Islet of Langerhans (tissue), 1 donor: ENCODE measurements at regions not wholly inside any gene's neighbourhood (a gene's known extent, or its start where the extent isn't known, plus 50 kb on each side); places are given as distances from the start of the nearest gene placed in this dataset.
"Not testable (repeated sequence)": the region's sequence is repeated elsewhere in the genome, so short reads cannot be mapped to it uniquely, and the experiment has no call there.

ENCODE experiments used
- FAIRE-seq: peaks from one replicate; lab custom pipeline; 2011; peaks lifted over from hg19 to GRCh38; lab: Jason Lieb, UNC

DNA sequence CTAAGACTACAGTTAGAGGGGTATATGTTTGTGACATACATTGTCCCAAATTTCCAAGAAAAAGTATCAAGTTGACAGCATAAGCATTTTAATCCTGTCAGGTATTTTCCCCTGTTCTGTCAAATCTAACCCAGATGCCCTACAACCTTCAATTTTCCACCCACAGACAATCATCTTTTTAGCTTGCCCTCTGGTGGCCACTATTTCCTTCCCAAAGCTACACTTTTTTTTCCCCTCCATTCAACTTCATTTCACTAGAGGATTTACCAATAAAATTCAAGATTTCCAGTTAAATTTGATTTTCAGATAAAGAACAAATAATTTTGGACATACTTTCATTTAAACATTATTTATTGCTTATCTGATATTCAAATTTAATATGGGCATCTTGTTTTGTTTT is 286.6 kb downstream of the TENT5A start:
- peak; percentile 95 for FAIRE-seq

DNA sequence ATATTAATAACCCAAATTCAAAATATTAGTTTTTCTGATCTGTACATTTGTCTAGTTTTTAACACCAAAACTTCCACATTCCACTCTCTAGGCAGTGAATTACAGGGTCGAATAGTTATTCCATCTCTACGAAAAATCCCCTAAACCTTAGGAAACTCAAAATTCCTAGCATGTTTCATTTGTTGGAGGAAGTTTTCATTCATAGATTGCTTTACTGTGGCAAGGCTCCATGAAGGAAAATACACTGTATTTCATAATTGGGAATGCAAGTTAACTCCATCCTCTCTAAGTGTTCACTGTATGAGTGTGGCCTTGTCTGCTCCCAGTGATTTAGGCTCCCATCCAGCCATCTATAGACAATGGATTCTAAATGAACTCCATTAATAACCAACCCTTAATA is 296.1 kb downstream of the TENT5A start:
- no peak for FAIRE-seq

DNA sequence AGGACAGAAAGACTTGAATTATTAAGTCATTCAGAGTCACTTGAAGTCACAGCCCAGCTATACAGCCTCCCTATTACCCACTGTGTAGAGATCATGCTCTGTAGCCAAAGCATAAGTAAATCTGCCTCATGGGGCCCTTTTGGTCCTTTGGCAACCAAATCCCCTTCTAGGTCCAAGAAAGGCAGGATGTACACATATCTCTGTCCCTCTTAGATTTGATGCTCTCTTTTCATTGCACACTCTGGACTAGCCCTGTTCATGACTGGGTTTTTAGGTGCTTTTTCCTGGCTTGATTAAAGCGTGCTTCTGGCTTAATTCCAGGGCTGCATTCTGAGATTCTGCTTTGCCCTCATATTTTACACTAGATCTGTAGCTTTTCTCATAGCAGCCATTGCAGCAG is 296.8 kb downstream of the TENT5A start:
- FAIRE-seq: no peak

DNA sequence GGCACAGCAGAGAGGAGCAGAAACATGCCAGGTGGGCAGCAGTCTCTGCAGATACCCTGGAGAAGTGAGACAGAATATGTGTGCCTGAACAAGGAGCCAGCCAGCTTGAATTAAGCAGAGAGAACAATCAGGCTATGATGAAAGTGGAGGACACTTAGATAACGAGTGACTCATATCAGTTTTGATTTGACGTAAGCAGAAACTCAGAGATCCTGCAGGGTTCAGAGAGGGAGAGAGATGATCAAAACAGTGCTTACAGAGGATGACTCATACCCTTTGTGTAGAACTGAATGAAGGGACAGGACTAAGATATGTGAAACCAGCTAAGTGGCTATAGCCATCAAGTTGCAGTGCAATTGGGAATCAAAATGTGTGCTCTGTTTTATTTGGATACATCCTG is 300.7 kb downstream of the TENT5A start:
- peak; percentile 98 for FAIRE-seq

DNA sequence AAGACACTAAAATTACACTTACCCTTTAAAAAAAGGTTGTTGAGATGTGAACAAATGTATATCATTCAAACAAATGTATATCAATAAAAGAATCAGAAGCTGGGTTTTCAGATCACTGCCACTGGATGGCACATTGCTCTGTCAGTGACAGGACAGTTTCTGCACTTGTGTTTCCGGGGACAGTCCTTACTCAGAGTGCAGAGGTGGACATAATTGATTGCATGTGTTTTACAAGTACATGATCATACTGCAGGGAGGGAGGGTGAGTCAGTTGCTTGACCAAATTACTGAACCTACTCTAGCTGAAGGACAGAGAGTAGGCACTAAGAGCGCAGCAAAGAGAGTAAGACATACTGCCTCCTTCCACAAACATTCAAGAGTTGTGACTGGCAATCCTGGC is 302.3 kb downstream of the TENT5A start:
- FAIRE-seq: peak; percentile 77

DNA sequence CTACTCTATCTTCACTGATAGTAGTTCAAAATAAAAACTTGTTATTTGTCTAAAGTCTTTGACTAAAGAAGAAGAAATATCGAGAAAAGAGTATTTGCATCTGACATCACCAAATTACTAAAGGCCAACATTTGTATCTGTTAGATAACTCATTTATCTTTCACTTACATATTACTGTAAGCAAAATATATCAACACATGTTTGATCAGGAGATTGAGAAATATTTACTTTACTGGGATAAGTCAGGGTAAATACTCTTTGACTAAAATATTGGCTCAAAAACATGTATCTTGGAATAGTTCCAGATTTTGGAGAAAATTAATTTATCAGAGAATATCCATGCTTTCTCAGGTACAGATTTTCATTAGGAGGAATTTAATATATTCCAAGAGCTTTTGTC is 306.0 kb downstream of the TENT5A start:
- FAIRE-seq: peak; percentile 56

DNA sequence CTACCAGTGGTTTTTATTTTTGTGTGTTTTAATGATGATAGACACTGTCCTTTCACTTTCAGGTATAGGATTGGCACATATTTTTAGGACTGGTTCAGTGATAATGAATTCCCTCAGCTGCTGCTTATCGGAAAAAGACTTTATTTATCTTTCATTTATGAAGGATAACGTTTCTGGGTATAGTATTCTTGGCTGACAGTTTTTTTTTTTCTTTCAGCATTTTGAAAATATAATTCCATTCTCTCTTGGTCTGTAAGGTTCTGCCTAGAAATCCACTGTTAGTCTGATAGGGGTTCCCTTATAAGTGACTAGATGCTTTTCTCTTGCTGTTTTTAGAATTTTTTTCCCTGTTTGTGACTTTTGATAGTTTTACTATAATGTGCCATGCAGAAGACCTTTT is 313.1 kb downstream of the TENT5A start:
- no peak for FAIRE-seq

DNA sequence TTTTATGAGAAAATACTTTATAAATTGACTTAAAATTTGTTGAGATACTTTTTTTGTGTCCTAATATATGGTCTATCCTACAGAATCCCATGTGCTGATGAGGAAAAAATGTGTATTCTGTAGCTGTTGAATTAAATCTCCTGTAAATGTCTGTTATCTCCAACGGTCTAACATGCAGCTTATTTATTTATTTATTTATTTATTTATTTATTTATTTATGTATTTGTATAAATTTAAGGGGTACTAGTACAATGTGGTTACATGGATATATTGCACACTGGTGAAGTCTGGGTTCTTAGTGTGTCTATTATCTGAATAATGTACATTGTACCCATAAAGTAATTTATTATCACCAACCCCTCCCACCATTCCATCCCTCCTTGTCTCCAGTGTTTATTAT is 315.5 kb downstream of the TENT5A start:
- no peak for FAIRE-seq

DNA sequence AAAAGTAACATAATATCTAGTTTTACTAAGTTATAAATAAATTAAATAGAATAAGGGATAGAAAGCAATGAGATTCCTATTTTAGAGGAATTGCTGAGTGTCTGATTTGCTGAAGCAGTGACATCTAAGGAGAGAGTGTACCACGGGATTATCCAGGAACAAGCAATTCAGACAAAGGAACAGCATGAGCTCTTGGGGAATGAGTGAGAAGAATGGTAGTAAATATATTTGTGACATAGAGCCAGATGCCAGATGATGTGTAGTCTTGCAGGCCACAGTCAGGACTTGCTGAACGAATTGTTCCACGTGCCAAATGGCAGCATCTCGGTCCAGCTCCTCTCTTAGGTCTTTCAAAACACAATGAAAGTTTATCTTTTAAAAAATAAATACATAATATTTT is 339.2 kb downstream of the TENT5A start:
- FAIRE-seq: no peak

DNA sequence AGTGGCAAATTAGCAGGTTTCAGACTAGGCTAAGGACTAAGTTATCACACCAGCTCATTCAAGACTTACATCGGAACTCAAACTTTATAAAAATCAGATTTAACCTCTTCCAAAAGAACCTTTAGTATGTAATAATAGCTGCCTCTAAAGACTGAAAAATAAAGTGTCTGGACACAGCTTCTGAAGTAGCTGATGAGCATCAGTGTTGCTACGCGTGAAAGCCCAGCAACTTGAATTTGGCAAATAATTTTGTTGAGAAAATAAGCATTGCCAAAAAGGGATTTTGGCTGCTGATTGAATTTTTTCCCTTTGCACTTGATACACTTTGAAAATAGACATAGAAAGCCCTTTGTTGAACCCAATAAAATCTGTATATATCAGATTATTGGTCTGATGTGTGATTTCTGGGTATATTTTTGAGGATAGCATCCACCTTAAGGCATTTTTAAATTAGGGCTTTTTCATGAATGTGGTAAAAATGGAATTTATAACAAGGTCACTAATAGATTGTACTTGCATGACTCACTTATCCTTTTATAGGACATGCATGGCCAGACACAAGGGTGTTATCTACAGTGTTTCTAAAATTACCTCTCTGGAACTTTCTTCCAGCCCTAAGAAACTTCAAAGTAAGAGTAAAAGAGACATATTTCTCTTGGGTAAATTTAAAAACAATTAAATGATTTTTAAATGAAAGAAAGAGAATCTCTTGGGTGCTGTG is 350.4 kb downstream of the TENT5A start:
- FAIRE-seq: no peak

DNA sequence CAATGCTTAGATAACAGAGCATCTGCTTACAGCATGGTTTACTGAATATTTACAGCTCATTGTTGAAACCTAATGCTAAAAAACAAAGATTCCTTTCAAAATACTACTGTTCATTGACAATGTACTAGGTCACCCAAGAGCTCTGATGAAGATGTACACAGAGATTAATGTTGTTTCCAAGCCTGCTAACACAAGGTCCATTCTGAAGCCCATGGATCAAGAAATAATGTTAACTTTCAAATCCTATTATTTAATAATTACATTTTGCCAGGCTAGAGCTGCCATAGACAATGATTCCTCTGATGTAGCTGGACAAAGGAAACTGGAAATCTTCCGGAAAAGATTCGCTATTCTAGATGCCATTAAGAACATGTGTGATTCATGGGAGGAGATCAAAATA is 355.6 kb downstream of the TENT5A start:
- no peak for FAIRE-seq

DNA sequence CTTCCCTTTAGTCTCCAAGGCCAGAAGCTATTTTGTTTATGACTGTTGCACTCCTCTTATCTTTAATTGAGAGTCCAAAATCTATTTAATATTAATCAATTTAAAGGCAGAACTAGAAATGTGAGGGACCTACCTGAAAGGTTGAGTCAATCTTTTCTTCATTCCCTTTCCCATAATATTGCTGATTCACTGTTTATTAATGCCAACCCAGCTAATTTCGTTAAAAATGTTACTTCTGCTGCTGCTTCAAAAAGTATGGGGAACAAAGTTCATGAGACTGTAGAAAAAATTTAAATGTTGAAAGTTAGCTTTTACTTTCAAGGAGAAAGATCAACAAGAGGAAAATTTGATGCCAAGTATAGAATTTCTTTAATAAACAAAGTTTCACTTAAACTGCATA is 365.3 kb downstream of the TENT5A start:
- no peak for FAIRE-seq

DNA sequence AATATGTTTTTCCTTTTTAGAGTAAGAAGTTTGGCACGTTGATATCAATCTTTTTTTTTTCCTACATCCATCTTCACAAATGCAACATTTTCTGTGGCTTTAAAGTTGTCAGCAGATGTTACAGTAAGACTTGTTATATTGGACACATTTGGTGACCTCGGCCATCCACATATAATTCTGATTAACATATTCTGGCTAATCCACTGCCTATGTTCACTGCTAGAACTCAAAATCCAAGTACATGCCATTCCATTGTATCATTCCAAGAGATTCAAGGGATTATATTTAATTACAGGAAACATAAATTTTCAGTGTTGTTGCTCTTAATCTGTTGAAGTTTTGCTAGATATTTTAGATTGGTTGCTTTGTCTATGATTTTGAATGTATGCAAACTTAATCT is 367.6 kb downstream of the TENT5A start:
- FAIRE-seq: peak; percentile 53

DNA sequence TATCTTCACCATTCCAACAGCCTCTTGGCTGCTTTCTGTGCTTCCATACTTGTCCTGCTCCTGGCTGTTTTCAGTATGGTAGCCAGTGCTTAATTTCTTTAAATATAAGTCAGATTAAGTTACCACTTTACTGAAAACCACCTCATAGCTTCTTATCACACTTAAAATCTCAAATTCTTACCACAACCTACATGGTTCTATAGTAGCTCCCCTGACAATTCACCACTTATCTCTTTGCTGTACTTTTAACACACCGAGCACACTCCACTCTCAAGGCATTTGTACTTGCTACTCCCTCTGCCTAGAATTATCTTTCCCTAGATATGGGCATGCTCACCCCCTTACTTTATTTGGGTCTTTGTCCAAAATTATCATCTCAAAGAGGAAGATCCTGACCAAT is 369.0 kb downstream of the TENT5A start:
- FAIRE-seq: no peak

DNA sequence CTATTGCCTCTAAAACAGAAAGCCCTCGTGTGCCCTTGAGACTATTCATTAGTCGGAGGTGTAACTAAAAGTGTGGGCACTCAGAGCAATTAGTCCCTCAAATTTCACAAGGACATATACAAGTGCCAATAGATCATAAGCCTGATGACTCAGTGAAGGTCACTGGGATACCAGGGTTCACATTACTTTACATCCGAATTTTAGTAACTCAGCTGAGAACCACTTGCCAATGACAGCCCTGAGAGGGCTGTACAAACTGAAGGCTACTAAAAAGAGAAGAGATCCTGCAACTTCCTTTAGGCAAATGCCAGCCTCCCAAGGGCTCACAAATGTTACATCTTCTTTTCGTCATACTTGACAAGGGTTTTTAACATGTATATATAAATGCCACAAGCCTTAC is 369.6 kb downstream of the TENT5A start:
- no peak for FAIRE-seq

DNA sequence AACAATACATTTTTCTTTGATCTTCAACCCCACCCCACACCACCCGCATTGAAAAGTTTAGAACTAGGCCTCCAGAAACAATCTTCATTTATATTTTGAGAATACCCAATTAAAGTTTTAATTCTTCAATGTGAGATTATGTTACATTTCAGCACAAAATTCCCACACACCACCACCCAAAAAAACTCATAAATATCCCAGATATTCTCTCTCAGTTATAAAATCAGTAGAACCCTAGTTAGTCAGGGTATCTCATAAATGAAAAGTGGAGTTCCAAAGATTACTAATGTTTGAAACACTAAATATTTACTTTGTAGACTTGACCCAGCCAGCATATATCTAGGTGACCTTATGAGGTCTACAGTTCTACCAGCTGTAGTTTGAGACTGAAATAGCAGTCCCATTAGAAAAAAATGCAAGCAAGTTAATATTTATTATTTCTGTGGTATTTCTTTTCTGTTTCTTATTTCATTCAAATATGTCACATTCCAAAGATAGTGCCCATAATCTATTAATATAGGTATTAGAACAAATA is 371.0 kb downstream of the TENT5A start:
- FAIRE-seq: no peak

DNA sequence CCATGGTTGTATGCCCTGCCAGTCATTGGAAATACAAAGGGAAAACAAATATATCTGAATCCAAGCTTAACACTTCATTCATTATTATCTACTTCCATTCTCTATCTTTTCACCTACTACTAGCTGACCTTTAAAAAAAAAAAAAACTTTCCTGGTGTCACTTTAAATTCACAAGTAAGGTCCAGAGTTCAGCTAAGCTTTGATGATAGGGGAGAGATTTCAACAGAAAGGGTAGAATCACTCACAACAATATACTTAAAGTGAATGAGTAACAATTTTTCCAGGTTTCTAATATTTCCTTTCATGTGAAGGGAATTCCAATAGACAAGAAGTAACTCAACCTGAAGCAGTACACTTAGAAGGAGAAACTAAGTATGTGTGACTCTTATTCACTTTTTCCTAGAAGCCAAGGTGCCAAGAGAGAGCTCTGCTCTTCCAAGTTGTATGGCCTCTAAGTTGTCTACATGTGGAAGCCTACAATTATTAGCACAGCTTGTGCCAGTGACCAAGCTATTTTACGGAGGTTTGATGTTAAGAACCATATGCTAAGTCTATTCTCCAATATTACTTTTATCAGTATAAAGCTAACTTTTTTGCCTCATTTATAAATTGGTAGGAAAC is 371.7 kb downstream of the TENT5A start:
- FAIRE-seq: no peak

DNA sequence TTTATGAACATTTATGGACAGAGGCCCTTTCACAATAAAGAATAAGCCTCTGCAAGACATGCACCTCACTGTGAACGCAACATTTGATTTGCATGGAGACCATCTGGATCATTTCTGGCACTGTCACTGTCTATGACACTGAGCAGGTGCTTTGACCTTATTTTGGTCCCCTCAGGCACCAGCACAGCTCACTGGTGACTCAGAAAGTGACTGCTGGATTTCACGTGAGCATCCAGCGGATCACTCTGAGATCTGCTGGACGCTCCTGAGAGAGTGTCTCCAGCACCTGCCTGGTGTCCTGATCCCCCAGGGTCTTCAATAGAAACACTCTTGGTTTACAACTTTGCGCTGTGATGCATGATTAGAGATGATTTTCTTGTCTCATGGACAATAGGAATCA is 375.7 kb downstream of the TENT5A start:
- FAIRE-seq: no peak

DNA sequence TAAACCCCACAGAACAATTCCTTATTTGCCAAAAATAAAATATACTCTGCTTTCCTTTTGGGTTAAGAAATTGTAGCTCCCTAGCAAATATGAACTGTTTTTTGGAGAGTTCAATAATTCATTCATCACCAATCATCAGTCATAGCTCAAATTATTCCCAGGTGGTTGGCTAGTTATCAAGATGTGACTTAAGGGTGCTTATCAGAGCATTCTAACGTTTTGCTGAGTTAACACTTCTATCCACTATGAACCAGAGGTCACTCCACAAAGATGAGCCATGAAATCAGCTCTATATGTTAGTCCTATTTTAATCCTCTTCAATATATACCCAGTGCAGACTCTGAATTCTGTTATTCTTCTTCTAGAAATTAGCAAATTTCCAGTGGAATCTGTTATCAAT is 379.1 kb downstream of the TENT5A start:
- no peak for FAIRE-seq

DNA sequence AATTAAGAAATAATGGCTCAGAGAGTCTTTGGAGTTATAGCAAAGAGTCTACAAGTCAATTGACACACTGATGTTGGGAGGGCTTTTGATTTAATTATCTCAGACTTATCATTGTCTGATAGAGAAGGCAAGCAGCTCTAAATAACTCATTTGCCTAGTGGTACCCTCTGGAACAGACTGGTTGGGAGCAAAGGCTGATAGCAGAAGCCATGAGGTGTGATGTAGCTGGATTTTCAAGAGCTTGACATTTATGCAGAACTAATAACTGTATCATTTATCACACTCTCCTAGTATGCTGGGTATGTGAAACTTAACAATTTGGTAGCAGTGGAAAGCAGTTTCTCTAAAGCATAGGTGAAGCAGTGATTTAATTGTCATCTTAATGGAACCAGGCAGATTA is 380.6 kb downstream of the TENT5A start:
- no peak for FAIRE-seq

DNA sequence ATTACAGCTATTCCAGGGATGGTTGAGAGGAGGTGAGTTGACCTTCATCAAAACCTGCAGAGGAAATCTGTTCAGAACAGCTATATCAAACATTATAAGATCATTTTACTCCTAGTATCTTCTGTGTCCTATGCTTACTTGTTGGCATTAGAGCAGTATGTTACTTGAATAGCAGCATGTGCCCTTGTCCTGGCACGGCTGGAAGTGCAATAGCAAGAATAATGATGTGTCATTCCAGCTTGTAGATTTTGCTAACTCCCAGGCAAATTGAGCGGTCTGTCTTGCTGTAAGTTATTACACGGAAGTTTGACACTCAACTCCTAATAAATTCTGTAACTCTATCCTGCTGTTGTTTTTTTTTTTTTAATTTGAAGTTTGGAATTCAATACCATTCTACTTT is 385.5 kb downstream of the TENT5A start:
- no peak for FAIRE-seq

DNA sequence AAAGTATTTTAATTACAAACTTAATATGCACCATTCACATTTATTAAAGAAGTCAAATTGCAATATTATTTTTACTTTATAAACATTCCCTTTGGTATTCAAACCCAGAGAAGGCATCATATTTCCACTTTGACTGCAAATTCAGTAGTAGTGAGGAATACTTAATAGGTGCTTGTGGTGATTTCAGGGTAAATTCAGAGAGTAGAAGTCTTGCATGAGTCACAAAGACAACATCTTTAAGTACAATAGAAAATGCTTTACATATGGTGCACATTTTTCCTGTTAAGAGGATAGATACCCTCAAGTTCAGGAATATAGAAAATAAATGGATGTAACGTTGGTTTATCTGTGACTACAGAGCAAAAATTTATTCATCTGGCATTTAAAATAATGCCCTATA is 390.2 kb downstream of the TENT5A start:
- FAIRE-seq: no peak

DNA sequence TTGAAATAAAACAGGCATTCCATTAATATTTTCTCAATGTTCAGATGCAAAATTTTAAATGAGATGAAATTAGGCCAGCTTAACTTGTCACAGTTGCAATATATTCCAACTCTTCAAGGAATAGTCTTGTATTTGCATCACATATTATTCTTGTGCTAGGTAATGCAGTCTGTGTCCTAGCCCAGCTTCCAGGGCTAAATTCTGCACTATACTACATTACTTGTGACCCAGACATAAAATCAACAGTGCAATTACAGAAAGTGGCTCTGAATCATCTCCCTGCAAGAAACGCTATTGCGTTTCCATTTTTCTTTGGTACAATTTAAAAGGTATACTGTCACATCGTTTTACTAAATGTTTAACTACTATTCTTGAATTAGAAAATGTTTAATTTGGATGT is 399.2 kb downstream of the TENT5A start:
- FAIRE-seq: no peak

DNA sequence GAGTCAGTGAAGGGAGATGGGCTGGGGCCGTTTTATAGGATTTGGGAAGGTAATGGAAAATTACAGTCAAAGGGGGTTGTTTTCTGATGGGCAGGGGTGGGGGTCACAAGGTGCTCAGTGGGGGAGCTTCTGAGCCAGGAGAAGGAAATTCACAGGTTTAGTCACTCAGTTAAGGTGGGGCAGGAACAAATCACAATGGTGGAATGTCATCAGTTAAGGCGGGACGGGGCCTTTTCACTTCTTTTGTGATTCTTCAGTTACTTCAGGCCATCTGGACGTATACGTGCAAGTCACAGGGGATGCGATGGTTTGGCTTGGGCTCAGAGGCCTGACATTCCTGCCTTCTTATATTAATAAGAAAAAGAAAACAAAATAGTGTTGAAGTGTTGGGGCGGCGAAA is 408.5 kb downstream of the TENT5A start:
- FAIRE-seq: not testable (repeated sequence)
